GM19193 (cell line): ENCODE measurements at regions not wholly inside any gene's neighbourhood (a gene's known extent, or its start where the extent isn't known, plus 50 kb on each side); places are given as distances from the start of the nearest gene placed in this dataset.

ENCODE experiments used
- POLR2A ChIP-seq: IDR thresholded peaks from 4 replicates; pipeline ENCODE4 v1.6.1; 2011; ENCODE audit not compliant: insufficient read depth, insufficient read length; ENCODE audit errors: extremely low read depth

DNA sequence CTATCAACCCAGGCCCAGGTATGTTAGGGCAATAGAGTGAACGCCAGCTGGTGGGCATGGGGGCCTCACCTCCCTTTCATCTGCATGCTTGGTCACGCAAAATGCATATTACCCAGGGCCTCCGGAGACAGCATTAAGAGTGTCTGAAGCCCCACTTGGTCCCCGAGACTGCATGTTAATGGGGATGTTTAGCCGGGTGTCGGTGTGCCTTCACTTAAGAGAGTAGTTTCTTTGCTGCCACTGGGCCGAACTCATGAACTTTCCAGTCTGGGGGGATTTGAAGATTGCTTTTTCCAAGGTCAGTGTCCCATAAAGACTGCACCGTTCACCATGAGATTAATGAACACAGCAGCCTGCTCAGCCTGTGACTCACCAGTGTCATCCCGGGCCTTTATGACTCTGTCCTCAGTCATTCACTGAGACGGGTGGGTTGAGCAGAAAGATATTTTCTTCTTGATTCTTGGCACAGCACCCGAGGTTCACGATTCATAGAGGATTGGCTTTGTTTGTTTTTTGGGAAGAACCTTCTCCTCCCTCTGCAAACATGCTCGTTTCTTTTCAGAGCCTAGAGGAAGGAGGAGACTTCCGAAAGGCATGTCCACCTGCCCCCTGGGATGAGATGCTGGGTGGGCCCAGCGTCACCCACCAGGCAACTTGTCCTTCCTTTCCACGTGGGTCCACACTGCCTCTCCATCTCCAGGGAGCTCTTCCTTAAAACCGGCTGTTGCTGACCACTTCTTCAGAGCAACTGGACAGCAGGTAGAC is 199.1 kb downstream of the GLI2 start:
- no peak for TF ChIP-seq POLR2A

DNA sequence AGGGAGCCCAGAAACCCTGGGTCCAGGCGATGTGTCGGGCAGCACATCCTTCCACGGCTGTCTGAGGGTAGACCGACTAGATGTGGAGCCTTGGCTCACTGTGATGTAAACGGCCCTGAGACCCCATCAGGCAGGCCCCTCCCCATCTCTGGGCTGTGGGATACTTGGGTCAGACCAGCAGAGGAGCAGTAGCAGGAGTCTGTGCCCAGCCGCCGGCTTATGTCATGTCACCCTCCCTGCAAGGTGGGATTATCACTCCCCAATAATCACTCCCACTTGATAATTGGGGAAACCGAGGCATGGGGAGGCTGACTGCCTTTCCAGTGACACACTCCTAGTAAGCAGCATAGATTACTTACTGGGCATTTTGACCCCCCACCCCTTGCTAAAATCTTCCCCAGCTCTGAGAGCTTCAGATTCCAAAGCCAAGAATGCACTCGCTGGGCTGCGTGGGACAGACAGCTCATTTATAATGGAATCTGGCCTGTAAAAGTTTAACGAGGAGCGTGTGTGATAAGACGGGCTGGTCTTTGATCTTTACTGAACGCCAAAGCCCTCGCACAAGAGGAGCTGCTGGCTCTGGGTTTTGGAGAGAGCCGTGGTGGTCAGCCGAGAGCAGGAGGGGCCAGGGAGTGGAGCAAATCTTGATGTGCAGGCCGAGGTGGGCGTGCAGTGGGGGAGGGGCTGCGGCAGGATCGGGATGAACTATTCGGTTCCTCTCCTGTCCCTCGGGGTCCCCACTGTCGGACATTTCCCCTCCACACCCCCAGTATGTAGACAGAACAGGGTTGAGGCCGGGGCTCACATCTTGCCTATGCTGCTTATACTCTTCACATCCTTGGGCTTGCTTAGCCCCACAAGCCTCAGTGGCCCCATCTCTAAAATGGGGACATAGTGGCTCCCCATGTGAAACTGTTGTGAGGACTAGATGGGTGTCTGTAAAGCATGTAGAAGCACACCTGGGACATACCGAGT is 200.0 kb downstream of the GLI2 start:
- no peak for TF ChIP-seq POLR2A

DNA sequence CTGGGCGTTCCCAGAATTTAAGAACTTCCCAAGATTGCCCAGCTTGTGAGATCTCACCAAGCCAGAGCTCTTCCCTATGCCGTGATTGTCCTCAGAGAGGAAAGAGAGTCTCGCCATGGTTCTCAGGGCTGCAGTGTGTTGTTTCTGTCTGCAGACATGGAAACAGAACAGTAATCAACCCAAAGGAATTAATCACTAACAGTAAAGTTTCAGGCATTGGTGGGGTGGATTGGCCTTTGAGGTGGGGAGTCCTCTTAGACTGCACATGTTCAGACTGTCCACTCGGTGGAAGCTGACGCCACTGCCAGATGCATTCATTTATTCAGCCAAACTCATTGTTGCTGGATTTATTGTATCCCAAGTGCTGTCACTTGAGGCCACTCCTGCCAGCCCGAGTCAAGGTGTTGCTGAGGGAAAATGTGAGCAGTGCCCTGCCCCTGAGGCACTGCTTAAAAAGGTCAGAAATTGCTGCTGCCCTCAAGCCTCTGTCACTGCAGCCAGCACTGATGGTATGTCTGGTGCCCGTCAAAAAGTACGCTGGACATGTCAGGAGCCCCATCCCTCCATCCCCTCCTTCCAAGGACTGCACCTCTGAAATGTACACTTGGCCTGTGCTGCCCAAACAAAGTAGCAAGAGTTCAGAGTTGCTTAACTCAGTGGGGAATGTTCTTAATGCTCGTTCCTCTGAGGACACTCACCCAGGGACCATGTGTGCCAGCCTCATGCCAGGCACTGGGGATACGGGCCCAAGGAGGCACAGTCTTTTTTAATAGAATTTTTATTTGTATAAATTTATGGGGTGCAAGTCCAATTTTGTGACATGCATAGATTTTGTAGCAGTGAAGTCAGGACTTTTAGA is 201.0 kb downstream of the GLI2 start:
- no peak for TF ChIP-seq POLR2A

DNA sequence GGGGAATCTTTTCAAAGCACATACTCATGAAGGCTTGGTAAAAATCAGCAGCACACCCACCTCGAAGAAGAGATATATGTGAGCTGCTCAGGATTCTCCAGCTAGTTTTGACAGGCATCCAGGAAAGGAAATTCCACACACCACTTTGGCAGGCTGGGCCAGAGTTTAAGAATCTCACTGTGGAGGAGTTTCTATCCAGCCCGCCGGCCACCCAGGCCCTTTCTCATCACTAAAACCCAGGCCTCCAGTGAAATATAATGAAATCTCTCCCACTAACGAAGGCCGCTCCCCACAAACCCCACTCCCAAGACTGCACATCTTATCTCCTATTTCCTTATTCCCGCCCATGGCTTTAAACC is 202.0 kb downstream of the GLI2 start:
- TF ChIP-seq POLR2A: no peak

DNA sequence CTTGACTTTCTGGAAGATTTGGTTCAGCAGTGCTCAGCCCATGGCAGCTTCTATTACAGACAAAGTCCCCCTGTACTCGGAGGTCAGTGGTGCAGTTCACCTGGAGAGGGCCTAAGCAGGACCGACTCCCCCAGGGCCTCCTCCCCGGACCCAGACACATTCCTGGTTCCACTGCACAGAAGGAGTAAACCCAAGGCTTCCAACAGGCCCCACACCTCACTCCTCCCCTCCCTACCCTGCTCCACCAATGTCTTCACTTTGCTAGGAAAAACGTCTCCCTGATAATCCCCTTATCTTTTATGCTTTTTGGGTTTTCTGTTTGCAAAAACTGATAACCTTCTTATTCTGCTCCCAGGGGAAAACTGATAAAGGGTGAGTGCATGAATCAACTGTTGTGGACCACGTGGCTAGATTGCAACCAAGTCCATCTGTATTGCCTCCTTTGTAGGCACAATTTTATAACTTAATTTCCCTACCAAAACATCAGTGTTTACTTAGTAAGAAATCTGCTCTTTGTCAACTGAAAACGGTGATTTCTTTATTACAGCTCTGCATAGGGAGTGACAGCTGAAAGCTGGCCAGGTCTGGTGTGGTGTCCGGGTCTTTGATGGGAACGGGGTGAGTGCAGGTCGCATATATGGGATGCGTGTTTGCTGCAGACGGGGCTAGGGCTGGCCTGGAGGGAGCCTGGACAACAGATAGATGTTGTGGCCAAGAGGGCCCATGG is 202.5 kb downstream of the GLI2 start:
- TF ChIP-seq POLR2A: no peak

DNA sequence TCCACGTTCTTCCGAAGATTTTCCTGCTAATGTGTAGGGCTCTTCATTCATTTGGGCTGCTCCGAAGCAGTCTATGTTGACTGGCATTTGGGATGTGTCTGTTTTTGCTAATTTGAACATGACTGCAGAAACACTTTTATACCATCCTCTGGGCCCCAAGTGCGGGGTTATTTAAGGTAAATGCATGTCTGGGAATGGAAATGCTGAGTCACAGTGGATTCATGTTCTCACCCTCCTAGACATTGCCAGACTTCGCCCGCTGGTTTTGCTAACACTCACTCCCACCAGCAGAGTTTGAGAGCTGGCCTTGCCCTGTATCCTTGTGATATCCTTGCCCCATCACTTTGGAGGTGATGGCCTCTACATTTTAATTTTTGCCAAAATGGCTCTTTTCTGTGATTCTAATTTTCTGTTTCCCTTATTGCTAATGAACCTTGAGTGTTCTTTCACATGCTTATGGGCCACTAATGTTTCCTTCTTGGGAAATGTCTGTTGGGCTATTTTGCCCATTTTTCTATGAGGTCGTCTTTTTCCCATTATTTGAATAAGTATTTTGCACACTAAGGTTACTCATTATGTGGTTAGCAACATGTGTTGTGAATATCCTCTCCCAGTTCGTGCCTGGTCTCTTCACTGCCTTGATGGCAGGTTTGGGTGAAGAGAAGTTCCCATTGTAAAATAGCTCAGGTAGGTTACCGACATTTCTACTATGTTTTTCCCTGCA is 204.1 kb downstream of the GLI2 start:
- TF ChIP-seq POLR2A: no peak

DNA sequence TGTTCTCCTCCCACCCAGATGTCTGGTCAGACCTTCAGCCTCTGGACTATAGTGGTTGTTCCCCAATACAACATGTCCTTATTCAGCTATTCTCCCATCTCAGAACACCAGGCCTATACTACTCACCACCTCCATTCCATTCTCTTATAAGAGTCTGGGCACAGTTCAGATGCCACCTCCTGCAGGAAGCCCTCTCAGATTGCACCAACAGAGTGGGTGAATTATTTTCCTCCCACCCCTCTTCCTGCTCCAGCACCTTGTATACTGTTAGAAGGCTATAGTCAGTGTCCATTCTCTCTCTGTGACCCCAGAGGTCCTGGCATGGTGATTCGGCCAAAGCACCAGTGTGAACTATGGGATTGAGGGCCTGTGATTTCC is 204.6 kb downstream of the GLI2 start:
- TF ChIP-seq POLR2A: no peak

DNA sequence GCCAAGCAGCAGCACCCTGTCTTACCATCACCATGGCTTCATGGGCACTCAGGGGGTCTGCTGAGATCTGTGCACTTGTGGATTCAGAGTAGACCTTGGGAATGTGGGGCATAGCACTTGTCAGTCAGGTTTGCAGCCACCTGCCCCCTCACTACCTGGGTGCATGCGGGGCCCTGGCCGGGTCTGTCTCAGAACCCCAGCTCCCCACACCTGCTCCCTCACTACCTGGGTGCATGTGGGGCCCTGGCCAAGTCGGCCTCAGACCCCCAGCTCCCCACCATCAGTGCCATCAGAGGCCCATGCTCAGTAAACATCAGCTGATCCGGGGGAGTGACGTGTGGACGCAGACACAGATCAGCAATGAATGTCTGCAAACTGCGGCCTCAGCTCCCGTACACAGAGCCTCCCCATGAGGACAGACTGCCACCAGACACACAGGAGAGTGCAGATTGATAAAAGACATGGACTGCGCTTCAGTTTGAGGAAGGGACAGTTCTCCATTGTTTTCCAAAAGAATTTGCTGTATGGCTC is 205.1 kb downstream of the GLI2 start:
- TF ChIP-seq POLR2A: no peak

DNA sequence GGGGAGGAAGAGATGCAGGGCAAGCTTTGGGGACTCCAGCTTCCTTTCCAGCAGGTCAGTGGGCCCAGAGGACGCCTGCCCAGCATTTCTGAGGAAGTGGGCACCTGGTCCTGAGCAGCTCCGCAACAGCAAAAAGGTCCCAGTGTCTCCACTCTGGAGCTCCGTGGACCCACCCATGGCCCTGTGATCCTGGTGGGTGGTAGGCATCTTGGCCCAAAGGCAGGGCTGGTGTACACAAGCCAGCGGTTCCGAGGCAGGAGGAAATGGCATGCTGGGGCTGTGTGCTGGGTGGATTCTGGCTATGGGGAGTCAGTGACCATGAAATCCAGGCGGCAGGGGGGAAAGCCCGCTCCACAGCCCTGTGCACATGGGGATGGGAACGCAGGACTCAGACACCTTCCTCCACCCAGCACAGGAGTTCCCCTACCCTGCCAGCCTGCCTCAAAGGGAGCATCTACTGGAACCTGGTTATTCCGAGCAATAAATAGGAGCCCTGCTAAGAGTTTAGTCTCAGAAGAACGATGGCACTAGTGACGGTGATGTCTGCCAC is 206.0 kb downstream of the GLI2 start:
- no peak for TF ChIP-seq POLR2A

DNA sequence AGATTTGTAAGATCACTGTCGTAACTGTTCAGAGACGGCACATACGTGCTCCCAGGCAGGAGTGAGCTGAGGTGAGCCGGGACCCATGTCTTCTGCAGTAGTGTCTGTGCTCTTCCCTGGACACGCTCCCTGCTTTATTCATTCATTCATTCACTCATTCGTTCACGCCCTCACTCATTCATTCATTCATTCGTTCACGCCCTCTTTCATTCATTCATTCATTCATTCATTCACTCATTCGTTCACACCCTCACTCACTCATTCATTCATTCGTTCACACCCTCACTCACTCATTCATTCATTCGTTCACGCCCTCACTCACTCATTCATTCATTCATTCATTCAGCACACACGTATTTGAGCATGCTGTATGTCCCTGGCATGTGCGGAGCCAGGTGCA is 207.0 kb downstream of the GLI2 start:
- no peak for TF ChIP-seq POLR2A

DNA sequence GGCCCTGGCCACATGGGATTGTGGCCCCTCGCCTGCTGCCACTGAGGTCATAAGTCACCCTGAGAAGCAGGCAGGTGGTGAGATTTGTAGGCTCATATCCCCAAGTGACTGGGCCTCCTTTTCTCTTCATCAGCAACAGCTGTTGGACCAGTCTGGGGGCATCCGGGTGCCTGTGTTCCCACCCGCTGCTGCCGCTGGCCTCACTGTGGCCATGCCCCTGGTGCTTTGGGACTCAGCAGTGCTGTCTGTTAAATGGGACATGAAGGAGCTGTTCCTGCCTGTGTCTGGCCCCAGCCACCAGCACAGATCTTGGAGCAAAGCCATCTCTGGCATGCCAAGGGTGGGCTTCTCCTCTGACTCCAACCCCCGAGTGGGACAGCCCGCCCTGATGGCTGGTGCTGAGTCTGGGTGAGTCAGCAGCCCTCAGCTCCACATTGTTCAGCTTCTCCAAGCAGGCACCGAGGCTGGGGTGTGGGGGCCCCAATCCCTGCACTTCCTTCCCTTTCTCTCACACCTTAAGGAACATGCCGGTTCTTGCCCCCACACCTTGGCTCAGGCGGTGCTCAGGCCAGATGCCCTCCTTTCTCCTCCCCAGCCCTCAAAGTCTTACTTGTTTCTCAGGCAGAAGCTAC is 207.9 kb downstream of the GLI2 start:
- TF ChIP-seq POLR2A: no peak

DNA sequence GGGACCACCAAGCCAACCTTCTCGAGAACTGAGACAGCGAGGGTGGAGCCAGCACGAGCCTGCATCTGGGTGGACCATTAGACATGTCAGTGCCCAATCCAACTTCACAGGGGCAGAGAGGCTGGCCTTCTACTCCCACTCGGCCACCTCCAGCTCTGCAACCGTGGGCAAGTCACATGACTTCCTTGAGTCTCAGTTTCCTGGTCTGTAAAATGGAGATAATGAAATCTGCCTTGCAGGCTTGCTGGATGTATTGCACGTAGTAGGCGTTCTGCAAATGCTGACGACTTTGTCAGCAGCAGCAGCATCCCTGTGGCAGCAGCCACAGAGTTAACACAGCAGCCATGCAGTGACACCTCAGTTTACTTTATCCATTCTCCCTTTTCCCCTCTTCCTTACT is 208.9 kb downstream of the GLI2 start:
- TF ChIP-seq POLR2A: no peak

DNA sequence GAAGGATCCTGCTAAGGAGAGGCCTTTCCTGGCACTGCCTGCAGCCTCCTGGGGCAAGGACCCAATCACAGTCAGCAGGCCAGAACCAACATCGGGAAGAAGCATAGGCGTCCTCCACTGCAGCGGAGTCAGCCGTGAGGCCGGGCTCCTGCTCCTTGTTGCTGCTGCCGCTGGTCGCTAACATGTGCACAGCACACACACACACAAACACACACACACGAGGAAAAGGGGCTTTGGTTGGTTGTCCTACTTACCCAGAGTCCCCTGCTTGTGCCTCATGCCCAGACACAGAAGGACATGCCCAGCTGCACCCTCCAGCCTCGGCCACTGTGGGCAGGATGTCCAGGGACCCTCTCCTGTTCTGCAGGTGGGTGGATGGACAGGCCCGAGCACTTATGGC is 209.4 kb downstream of the GLI2 start:
- TF ChIP-seq POLR2A: no peak
